HG03175 (cell line): ENCODE measurements at regions not wholly inside any gene's neighbourhood (a gene's known extent, or its start where the extent isn't known, plus 50 kb on each side); places are given as distances from the start of the nearest gene placed in this dataset.
"Not testable (repeated sequence)": the region's sequence is repeated elsewhere in the genome, so short reads cannot be mapped to it uniquely, and the experiment has no call there.

ENCODE experiments used
- ATAC-seq: cut with Tn5 transposase; IDR thresholded peaks from one replicate; pipeline ENCODE4 v1.9.1; 2021; ENCODE audit warnings: mild to moderate bottlenecking, moderate library complexity; ENCODE audit not compliant: unreplicated experiment

DNA sequence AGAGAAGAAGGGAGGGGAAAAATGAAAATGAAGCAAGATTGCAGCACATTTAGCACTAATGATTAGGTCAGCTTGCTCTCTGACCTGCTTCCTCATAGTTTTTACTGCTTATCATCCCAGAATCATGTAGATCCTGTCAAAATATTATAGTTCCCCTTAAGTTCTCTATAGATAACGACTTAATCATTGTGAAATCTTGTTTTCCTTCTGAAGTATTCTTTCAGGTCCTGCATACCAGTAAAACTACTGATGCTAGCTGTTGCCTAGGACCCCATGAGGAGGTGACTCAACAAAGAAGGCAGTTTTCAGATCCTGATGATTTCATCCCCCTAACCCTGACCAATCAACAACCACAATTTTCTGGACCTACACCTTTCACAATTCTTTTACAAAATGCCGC, 1131.7 kb downstream of the SLITRK5 start:
- ATAC-seq = no peak

DNA sequence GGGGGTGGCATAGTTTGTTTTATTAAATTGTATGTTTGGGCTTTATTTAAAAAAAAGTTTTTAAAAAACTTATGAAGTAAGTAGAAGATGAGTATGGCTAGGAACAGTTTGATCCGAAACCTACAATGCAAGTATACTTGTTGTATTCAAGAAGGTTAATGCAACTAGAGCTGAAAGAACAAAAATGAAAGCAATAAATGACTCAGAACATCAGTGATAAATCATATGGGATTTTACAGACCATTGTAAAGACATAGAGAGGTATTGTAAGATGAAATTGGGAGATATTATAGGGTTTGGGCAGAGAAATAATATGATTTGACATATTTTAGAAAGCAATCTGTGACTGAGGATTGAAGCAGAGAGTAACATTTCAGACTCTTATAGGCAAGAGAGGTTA, 1135.3 kb downstream of the SLITRK5 start:
- ATAC-seq = no peak

DNA sequence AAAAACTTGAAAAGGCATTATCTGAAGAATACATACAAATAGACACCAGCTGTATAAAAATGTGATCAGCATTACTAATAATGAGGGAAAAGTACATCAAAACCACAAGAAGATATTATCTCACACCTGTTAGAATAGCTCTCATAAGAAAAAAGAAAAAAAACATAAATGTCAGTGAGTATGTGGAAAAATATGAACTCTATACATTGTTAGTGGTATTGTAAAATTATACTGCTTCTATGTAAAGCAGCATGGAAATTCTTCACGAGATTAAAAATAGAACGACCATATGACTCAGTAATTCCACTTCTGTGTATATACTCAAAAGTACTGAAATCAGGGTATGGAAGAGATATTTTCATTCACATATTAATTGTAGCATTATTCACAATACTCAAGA, 1146.4 kb downstream of the SLITRK5 start:
- no peak for ATAC-seq

DNA sequence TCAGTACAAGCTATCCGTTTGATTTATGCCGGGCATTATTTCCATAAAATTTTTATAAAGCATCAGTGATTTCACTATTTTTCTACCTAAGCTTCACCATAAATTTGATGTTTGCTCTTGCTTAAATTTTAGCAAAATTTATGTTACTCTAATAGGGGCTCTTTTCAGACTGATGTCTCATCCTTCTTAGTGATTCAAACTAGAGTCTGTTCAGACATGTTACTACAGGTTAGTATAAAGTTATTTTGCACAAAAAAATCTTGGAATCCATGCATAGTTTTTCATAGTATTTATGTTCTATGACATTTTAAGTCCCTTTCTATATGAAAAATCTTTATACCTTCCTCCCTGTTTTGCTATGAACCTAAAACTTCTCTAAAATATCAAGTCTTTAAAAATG, 1151.9 kb downstream of the SLITRK5 start:
- no peak for ATAC-seq

DNA sequence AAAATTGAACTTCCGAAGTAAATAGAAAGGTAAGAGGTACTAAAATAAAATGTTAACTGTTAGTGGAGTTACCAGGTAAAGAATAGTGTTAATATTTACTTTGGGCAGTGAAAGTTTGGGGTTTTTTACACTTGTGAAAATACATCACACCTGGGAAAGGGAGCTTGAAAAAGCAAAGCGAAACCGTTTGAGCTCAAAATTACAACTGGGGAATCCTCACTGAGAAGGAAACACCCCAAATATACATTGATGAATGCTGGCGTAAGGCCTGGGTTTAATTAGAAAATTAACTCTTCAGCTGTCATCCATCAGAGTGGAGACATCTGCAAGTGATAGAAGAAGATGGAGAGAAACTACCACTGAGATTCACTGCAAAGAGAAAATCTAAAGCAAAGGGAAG, 1153.0 kb downstream of the SLITRK5 start:
- ATAC-seq = no peak

DNA sequence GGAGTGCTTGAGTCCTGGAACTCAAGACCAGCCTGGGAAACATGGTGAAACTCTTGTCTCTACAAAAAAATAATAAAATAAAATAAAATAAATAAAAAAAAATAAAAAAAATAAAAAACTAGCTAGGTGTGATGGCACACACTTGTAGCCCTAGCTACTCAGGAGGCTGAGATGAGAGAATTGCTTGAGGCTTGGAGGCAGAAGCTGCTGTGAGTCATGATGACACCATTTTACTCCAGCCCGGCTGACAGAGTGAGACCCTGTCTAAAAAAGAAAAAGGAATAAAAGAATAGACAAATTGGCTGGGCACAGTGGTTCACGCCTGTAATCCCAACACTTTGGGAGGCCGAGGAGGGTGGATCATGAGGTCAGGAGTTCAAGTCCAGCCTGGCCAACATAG, 1168.9 kb downstream of the SLITRK5 start:
- ATAC-seq = no peak

DNA sequence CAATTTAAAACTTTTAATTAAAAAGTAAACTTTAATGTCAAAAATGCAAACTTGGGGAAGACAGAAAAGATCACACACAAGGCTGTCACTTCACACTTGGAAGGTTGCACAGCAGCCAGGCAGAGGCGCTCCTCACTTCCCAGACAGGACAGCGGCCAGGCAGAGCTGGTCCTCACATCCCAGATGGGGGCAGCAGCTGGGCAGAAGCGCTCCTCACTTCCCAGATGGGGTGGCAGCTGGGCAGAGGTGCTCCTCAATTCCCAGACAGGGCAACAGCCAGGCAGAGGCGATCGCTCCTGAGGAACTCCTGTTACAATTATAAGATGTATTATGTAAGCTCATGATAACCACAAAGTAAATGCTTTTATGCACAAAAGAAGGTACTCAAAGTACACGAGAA, 1181.1 kb downstream of the SLITRK5 start:
- not testable (repeated sequence) for ATAC-seq

DNA sequence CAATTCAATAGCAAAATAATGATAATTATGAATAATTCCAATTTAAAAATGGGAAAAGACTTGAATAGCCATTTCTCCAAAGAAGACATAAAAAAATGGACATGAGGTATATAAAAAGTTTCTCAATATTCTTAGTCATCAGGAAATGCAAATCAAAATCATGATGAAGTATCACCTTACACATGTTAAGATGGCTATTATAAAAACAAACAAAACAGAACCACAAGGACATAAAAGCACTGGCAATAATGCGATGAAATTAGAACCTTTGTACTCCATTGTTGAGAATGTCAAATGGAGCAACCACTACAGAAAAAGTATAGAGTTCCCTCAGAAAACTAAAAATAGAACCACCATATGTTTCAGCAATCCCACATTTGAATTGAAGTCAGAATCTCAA, 1186.1 kb downstream of the SLITRK5 start:
- no peak for ATAC-seq

DNA sequence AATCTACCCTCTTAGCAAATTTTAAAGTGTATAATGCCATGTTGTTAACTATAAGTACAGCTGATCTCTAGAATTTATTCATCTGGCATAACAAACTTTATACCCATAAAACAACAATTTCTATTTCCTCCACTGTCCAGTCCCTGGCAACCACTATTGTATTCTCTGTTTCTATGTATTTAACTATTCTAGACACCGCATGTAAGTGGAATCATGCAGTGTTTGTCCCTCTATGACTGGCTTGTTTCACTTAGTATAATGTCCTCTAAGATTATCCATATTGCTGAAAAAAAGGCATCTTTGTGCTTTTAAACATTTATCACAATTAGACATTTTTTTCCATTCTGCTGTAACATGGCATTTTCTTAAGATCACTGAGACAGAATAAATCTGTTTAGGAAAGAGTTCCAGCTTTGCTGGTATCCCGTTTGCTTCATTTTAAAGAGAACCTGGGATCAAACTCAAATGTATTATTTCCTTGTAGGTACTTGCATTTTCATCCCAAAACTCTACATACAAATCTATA, 1191.0 kb downstream of the SLITRK5 start:
- no peak for ATAC-seq

DNA sequence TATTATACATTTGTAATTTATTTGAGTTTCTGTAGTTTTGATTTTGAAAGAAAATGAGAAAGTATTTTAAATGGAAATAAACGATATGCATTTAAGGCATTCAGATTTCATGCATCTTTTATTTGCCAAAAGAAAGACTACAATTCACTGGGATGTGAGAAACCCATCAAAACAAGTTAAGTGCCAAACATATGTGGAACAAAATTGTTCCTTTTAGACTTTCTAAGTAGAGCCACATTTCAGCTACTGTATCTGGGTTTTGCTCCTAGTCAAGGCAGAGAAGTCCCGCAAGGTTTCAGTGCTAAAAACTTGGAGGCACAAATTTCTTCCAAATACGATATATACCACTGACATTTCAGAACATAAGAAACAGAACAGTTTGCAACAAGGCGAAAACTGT, 1191.9 kb downstream of the SLITRK5 start:
- no peak for ATAC-seq

DNA sequence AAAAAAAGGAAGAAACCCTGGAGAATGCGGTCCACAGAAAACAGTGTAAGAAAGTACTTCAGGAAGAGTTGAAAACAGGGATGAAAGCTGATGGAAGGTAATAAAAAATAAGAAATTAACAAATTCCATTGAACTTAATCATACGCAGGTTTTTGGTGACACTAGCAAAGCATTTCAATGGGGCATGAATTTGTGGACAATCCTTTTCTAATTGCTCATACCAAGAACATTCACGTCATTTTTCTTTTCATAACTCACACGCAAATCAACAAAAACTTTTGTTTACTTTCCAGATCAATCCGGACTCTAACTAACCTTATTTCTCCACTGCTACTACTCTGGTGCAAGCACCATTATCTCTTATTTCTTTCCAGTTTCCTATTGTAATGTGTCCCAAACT, 1195.0 kb downstream of the SLITRK5 start:
- ATAC-seq = no peak

DNA sequence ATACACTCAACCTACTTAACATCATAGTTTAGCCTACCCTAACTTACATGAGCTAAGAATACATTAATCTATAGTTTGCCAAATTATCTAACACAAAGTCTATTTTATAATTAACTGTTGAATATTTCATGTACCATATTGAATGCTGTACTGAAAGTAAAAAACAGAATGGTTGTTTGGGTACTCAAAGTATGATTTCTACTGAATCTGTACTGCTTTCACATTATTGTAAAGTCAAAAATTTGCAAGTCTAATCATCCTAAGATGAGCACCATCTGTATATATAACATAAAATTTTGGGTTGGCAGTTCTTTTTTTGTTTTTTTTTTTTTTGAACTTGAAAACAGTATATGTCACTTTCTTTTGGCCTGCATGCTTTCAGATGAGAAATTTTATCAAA, 1212.6 kb downstream of the SLITRK5 start:
- ATAC-seq = no peak

DNA sequence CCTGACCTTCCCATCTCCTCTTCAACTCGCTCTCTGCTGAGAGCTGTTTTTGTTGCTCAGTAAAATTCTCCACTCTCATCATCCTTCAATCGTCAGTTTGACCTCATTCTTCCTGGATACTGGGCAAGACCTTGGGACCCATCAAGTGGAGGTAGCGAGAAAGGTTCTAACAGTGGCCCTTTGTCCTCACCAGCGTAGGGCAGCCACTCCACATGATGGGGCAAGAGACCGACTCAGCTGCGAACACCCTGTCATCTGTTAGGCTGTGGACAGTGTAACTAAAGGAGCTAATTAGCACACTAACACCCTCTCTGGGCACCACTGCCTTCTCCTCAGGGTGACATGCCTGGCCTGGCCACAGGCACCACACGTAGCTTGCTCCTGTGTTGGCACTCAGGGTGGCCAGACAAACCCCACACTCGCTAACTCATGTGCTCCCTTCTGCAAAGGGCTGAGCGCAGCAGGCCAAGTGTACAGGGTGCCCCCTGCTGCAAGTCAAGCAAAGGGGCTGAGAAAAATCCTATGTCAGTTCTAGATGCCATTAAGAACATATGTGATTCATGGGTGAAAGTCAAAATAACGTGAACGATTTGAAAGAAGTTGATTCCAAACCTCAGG, 1216.0 kb downstream of the SLITRK5 start:
- ATAC-seq = no peak

DNA sequence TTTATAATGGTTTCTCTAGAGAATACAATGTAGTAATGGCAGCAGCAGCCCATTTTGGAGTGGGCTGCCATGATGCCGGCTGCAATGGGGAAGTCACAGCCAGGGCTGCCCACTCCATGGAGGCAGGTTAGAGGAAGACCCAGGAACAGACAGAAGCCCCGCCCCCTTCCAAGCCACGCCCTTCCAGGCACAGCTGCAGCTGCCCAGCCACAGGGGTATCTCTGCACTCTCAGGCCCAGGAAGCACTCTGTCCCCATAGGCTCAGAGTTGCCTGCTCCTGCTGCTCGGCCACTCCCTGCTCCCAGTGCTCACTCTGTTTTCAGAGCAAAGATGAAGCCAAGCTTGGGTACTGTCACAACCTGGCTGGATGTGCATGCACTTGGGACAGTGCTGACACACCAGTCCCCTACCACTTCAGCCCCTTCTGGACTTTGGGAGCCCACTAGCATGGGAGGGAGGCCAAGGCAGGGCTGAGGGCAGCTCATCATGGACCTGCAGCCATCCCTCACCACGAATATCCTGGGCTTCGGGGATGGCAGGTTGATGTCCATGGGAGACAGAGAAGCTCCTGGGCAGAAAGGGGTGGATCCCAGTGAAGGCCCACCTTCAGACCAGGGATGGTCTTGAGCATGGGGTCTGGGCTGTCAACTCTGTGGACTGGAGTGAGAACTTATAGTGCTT, 1224.2 kb downstream of the SLITRK5 start:
- ATAC-seq = no peak

DNA sequence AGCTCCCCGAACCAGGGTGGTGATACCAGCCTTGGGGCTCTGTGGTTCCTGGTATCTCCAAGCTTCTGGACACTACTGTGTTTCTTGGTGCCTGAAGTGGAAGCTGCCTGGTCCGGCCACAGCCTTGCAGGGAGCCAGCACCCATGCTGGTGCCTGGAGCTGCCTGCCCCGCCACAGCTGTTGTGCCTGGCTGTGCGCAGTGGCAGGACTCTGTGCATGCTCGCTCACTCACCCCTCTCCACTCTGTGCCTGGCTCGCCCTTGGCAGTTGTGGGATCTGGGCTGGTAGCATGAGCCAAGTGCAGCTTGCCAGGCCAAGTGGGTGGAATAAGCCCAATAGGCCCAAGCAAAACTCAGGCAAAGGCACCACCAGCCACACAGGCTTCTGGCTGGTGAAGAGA, 1225.3 kb downstream of the SLITRK5 start:
- no peak for ATAC-seq

DNA sequence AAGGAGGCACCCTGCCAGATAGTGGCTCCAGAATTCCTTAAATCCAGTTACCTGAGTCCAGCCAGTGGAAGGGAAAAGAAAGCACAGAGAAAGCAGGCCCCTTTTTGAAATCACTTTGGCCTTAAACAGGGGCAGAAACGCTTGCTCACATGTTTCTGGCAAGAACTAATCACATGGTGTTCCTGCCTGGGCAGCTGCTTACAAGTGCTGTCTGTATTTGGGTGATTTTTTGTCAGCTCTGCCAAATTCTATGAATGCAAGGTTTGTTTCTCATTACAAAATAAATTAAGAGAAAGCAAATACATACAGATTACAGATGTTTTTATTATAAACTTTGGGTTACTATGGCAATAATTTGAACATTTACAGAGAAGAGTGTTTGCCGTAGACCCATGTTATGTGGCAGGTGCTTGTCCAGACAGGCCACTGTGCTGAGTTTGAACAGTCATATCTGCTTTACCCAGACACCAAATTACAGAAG, 1237.8 kb downstream of the SLITRK5 start:
- ATAC-seq = no peak

DNA sequence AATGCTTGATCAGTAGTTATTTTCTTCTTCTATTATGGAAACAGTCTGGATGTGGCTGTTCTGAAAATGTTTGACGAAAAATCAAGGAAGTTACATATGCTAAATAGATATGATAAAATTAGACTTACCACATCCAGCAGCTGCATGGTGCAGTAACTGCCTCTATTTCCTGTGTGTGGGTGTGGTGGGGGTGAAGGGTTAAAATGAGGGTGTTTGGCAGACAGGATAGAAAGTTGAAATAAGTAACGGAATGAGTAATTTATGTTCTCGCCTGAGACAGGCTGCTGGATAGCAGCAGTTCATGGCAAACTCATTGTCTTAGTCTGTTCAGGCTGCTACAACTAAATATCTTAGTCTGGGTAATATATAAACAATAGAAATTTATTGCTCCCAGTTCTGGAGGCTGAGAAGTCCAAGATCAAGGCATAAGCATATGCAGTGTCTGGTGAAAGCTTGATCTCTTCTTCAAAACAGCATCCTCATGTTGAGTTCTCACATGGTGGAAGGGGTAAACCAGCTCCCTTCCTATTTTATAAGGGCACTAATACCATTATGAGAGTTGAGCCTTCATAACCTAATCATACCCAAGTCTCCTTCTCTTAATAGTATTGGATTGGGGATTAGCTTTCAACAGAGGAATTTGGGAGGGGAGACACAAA, 1248.9 kb downstream of the SLITRK5 start:
- ATAC-seq = peak; percentile 98

DNA sequence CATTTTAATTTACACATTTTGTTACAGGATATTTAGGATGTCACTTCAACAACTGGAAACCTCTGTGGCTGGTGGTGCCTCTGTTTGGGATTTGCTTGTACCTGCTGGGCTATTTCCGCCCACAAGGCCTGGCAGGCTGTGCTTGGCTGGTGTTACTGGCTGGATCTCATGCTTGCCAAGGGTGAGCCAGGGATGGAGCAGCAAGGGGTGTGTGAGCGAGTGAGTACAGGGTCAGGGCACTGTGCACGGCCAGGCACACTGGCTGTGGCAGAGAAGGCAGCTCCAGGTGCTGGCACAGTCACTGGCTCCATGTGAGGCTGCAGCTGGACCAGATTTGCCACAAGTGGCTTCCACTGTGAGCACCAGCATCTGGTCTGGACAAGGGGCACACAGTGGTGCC, 1254.8 kb downstream of the SLITRK5 start:
- no peak for ATAC-seq

DNA sequence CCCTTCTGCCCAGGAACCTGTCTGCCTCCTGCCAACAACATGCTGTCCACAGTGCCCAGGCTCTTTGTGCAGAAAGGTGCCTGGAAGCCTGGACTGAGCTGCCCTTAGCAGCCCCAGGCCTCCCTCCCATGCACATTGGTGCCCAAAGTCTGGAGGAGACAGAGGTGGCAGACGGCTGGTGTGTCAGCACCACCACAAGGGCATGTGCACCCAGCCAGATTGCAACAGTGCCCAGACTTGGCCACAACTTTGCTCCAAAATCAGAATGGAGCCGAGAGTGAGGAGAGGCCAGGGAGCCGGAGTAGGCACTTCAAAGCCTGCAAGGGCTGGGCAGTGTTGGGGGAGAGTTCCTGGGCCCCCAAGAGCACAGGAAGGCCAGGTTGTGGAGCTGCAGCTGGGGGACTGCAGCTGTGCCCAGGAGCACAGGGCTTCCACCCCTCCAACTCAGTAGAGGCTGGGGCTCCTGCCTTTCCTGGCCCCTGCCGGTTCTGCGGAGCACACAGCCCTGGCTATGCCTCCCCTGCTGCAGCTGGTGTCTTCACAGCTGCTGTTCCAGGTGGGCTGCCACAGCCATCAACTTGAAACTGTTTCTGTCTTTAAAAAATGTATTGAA, 1255.8 kb downstream of the SLITRK5 start:
- no peak for ATAC-seq

DNA sequence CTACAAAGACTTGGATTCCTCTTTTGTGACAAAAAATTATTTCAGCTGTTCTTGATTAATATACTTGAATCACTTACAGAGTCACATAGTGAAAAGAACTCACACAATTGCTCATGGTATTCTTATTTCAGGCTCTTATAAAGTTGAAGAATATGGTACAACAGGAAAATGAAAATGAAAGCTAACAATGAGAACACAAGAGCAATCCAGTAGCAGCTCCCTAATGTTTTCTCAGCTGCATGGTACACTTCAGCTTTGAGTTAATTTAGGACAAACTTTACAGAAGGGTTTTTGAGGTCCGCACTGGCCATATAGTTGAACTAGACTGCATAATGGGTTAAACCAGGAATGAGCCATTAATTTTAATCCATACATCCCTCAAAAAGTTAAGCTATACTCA, 1261.8 kb downstream of the SLITRK5 start:
- no peak for ATAC-seq

DNA sequence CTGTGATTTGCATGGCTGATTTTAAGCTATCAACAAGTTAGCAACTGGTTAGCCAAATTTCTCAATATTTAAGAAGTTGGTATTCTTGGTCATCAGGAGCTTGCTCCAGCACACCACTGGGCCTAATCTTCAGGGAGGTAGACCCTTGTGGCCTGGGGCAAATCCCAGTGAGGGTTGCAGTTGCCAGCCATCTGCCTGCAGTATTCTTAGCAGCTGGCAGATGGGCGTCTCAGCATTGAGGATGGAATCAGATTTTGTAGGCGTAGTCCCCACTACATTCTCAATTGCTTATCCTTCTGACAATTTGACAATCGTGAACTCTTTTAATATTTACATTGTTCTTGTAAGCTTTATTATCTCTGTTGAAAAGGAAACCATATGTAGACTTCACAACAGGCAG, 1266.2 kb downstream of the SLITRK5 start:
- ATAC-seq = no peak

DNA sequence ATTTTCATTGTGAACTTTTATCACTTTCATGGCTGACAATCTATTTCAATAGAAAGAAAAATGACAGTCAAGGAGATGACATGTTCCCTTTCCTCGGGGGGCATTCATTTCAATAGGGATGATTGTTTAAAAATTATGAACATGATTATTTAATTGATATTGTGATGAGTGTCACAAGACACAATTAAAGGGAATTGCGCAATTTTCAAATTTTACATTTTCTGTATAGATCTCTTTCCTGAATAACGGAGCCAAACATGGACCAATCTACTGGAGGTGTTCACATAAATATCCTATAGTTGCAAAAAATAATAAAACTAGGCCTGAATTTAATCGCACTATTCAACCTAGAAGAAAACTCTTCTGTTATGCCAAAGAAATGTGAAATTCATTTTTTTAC, 1274.6 kb downstream of the SLITRK5 start:
- no peak for ATAC-seq
